HCT116 (cell line): ENCODE measurements at regions not wholly inside any gene's neighbourhood (a gene's known extent, or its start where the extent isn't known, plus 50 kb on each side); places are given as distances from the start of the nearest gene placed in this dataset.

ENCODE experiments used
- JUND ChIP-seq: IDR thresholded peaks from 2 replicates; pipeline ENCODE4 v1.6.1; 2012
- POLR2A ChIP-seq: IDR thresholded peaks from 2 replicates; pipeline ENCODE4 v1.7.0; 2011; ENCODE audit warnings: borderline replicate concordance; ENCODE audit not compliant: insufficient read depth, insufficient read length; ENCODE audit errors: extremely low read depth
- TF ChIP-seq, protein P1 (sequence below), 3 experiments: fragments of 200-600 bp in 1 of 3; sonication (generic) in 1 of 3; IDR thresholded peaks in 2 of 3; conservative IDR thresholded peaks in 1 of 3; 2 replicates each; pipeline ENCODE4 v1.5.1; 2012 to 2017; ENCODE audit warnings: low read depth in 2 of 3, low read length in 2 of 3, antibody characterized with exemption in 1 of 3, borderline replicate concordance in 1 of 3, control low read depth in 1 of 3, mild to moderate bottlenecking in 1 of 3, mixed read lengths in 1 of 3, mixed run types in 1 of 3, moderate library complexity in 1 of 3; ENCODE audit not compliant: insufficient read depth in 1 of 3

DNA sequence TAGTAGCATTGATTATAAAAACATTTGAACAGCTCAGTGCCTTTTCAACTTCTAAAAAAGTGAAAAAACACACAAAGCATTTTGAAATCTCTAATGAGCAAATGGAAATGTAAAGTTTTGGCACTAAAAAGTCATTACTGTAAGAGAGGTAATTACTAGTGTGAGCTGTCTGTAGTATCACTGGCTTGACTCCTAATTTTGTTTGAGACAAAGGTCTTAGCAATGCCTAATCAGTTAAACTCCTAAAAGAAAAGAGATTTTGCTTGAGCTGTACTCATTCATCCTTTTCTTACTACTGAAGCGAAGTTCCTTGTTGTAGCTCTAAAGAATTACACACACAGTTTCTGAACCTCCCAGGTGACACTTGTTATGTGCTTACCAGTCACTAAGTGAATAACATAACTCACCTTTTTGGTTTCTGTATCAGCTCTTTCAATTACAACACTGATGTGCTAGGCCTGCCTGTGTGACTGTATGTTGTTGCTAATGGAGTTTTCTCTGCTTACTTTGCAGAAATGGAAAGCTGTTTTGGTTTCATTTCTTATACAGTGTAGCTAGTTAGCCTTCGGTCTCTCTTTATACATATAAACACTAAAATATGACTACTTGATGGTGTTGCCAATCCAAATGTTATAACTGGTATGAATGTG lies 924.4 kb upstream of the TENM4 start:
- no peak for TF ChIP-seq POLR2A
- no peak for TF ChIP-seq JUND
- TF ChIP-seq, protein P1, sequence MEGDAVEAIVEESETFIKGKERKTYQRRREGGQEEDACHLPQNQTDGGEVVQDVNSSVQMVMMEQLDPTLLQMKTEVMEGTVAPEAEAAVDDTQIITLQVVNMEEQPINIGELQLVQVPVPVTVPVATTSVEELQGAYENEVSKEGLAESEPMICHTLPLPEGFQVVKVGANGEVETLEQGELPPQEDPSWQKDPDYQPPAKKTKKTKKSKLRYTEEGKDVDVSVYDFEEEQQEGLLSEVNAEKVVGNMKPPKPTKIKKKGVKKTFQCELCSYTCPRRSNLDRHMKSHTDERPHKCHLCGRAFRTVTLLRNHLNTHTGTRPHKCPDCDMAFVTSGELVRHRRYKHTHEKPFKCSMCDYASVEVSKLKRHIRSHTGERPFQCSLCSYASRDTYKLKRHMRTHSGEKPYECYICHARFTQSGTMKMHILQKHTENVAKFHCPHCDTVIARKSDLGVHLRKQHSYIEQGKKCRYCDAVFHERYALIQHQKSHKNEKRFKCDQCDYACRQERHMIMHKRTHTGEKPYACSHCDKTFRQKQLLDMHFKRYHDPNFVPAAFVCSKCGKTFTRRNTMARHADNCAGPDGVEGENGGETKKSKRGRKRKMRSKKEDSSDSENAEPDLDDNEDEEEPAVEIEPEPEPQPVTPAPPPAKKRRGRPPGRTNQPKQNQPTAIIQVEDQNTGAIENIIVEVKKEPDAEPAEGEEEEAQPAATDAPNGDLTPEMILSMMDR (IDR thresholded peaks at IDR 0.05 in 2 of 3, conservative IDR thresholded peaks at IDR 0.05 in 1 of 3; ENCODE audit: borderline replicate concordance in 1 of 3, insufficient read depth in 1 of 3, low read depth in 2 of 3, low read length in 2 of 3): no peak
